HUES48 (cell line): ENCODE measurements at regions not wholly inside any gene's neighbourhood (a gene's known extent, or its start where the extent isn't known, plus 50 kb on each side); places are given as distances from the start of the nearest gene placed in this dataset.

Experiments used
- H3K27ac ChIP-seq: one replicate; pipeline ENCODE4 v1.7.0; 2013; ENCODE audit warnings: low read depth, low read length, inconsistent platforms
- H3K27me3 ChIP-seq: 2 replicates; pipeline ENCODE4 v1.6.1; 2013; ENCODE audit warnings: mild to moderate bottlenecking, low read length; ENCODE audit not compliant: control insufficient read depth, insufficient read depth
- H3K36me3 ChIP-seq: 2 replicates; pipeline ENCODE4 v1.6.1; 2013; ENCODE audit warnings: low read length; ENCODE audit not compliant: control insufficient read depth, insufficient read depth
- H3K4me1 ChIP-seq: 2 replicates; pipeline ENCODE4 v1.6.1; 2013; ENCODE audit warnings: mild to moderate bottlenecking, low read length; ENCODE audit not compliant: control insufficient read depth, insufficient read depth
- H3K4me3 ChIP-seq: 2 replicates; pipeline ENCODE4 v1.5.1; 2013; ENCODE audit warnings: mild to moderate bottlenecking, low read depth, low read length
- H3K9ac ChIP-seq: 2 replicates; pipeline ENCODE4 v1.6.1; 2013; ENCODE audit warnings: mild to moderate bottlenecking, low read depth, low read length, moderate library complexity
- H3K9me3 ChIP-seq: 2 replicates; pipeline ENCODE4 v1.6.1; 2013; ENCODE audit warnings: low read length; ENCODE audit not compliant: control insufficient read depth, insufficient read depth

DNA sequence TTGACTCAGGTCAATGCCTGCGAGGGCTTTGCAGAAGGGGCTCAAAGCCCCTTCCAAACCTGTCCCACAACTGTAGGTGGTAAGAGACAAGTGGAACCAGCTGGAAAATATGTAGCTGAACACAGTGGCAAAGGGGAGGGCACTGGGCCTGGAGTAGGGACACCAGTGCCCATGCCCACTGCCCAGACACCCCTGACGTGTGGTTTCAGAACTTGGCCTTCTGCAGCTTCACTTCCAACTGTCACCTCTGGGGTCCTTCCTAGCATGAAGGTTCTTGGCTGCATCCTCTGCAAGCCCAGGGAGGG, 233.1 kb upstream of the IRX1 start:
- Histone ChIP-seq H3K27me3 (no peaks in the 10 kb centered on the region), H3K36me3 (no peaks in the 10 kb centered on the region), H3K9me3 (no peaks in the 10 kb centered on the region), H3K4me3 (no peak overlapping the region), H3K4me1 (no peaks in the 10 kb centered on the region), H3K27ac (no peak overlapping the region), H3K9ac (no peak overlapping the region)

DNA sequence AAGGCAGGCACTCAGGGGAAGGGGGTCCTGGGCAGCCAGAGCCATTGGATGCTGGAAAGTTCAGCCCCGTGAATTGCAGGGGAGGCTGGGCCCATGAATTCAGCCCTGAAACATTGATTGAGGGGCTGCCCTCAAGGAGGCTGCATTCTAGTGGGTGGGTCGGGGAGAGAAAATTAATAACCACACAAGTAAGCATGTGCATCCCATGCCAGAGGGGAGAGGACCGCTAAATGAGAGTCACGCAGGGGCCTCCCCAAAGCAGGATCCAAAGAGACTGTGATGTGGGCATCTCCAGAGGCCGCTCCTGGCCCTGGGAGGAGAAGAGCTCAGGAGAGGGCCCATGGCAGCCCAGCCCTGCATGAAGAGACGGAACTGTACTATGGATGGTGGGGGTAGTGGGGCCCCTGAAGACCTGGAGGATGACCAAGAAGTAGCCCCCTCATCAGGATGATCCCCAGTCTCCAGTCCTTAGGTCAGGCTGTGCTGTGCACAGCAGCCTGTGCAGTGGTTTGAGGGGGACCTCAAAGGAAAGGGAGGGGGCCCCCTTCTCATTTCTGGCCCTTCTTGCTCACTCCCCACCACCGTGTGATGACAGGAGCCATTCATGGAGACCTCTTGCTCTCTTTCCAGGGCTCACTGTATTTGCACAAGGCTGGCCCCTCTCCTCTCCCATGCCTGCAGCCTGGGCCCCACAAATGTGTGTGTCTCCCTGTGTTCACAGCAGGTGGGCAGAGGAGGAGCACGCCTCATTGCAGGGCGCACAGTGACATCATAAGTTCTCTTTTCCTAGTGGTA, 233.6 kb upstream of the IRX1 start:
- H3K9ac ChIP-seq: no peak overlapping the region
- H3K36me3 ChIP-seq: no peaks in the 10 kb centered on the region
- H3K27ac ChIP-seq: no peak overlapping the region
- H3K4me3 ChIP-seq: no peak overlapping the region
- no peaks in the 10 kb centered on the region for H3K27me3 ChIP-seq
- no peaks in the 10 kb centered on the region for H3K9me3 ChIP-seq
- no peaks in the 10 kb centered on the region for H3K4me1 ChIP-seq

DNA sequence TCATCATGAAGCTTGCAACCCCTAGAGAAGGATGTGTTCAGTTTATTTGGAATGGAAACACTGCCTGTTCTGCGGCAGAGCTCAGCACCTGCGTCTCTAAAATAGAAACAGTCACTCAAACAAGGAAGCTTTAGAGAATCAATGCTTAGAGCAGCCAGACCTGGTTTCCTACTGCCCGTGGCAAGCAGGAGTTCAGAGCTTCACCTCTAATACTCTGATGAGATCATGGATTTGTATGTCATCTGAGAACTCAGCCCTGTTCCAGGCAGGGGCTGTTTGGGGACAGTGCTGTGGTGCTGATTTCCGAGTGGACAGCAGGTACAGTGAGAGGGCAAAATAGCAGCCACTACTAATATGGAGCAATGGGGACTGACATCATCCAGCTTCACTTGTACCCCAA, 236.0 kb upstream of the IRX1 start:
- Histone ChIP-seq H3K4me1 (no peaks in the 10 kb centered on the region), H3K9me3 (no peaks in the 10 kb centered on the region), H3K4me3 (no peak overlapping the region), H3K27me3 (no peaks in the 10 kb centered on the region), H3K27ac (no peak overlapping the region), H3K9ac (no peak overlapping the region), H3K36me3 (no peaks in the 10 kb centered on the region)

DNA sequence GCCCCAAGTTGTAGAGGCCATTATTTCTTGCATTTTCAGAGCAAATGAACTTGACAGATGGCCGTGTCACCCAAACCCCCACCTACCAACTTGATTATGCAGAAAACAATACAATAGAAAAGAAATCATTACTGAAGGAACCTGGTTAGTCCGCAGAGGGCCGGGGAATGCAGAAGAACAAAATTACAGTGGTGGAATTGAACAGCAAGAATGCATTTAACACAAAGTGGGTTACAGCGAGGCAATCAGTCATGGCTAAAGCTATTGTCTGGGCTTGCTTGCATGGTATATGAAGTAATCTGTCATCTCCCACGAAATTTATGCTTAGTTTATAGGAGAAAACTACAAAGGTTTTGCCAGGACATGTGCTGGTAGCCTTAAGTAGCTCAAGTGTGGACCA, 238.3 kb upstream of the IRX1 start:
- H3K9ac ChIP-seq: no peak overlapping the region
- H3K9me3 ChIP-seq: no peaks in the 10 kb centered on the region
- H3K36me3 ChIP-seq: no peaks in the 10 kb centered on the region
- H3K4me1 ChIP-seq: no peaks in the 10 kb centered on the region
- H3K27me3 ChIP-seq: no peaks in the 10 kb centered on the region
- H3K4me3 ChIP-seq: no peak overlapping the region
- H3K27ac ChIP-seq: no peak overlapping the region

DNA sequence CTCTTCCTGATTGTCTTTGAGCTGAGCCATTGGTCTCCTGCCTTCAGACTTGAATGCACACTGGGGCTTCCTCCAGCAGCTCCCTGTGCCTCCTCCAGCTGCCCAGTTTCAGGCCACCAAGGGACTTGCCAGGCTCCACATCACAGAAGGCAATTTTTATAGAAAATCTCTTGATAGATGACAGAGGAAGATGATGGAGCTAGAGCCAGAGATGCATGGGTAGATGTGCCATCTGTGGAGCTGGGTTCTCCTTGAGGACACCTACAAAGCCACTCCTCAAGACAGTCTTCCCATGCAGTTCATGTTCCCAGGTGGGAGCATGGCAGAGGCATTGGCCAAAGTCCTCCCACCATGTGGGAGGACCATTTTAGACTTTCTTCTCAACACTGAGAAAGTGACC, 239.6 kb upstream of the IRX1 start:
- H3K4me1 ChIP-seq: no peaks in the 10 kb centered on the region
- no peaks in the 10 kb centered on the region for H3K36me3 ChIP-seq
- no peak overlapping the region for H3K9ac ChIP-seq
- H3K9me3 ChIP-seq: no peaks in the 10 kb centered on the region
- no peaks in the 10 kb centered on the region for H3K27me3 ChIP-seq
- H3K27ac ChIP-seq: no peak overlapping the region
- no peak overlapping the region for H3K4me3 ChIP-seq

DNA sequence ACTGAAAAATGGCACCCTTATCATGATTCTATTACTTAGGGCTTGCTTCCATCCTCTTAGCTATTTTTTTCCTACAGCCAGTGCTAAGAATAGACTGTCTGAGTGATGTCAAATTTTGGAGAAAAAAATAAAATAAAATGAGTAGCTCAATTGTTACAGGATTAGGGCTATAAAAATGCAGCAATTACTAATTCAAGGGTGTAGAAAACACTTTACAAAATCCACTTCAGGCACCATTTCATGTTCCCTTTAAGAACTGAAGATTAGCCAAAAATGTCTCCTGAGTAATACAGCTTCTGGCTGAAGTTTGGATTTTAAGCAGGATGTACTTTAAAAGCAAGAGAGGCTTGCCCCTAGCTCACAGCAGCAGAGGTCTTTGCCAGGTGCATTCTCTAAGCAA, 240.5 kb upstream of the IRX1 start:
- Histone ChIP-seq H3K27ac (no peak overlapping the region), H3K9me3 (no peaks in the 10 kb centered on the region), H3K9ac (no peak overlapping the region), H3K4me1 (no peaks in the 10 kb centered on the region), H3K27me3 (no peaks in the 10 kb centered on the region), H3K36me3 (no peaks in the 10 kb centered on the region), H3K4me3 (no peak overlapping the region)

DNA sequence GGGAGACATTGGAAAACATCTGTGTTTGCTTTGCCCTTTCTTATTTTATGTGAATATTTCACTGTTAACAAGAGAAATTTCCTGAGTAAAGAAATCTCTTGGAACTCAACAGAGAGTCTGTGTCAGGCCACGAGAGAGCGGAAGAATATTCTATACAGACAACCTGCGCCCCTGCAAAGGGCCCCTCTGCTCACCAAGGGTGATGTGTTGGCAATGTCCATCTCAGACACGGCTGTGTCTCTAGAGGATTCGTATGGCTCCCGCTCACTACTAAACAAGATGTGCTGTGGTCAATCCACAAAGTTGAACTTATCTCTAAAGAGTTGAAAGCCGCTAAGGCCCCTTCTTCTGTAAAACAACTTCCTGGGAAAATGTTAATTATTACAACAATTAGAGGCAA, 241.0 kb upstream of the IRX1 start:
- H3K4me1 ChIP-seq: no peaks in the 10 kb centered on the region
- no peak overlapping the region for H3K27ac ChIP-seq
- no peaks in the 10 kb centered on the region for H3K9me3 ChIP-seq
- H3K4me3 ChIP-seq: no peak overlapping the region
- no peaks in the 10 kb centered on the region for H3K27me3 ChIP-seq
- no peaks in the 10 kb centered on the region for H3K36me3 ChIP-seq
- no peak overlapping the region for H3K9ac ChIP-seq

DNA sequence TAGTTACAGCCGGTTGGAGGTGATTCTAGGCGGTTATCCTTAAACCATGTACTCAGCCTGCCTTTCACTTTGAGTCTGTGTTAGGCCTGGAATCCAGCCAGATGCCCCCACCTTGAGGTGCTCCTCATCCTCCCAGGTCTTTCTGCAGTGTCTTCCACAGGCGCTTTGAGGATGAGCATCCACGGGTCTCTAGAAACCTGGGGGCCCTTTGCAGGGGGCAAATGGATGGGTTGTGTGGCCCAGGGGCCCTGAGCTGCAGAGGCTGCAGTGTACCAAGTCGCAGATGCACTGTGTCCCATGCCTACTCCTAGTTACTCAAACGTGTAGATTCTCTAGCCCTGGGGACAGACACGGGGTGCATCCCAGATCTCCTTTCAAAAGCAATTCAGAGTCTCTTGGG, 242.1 kb upstream of the IRX1 start:
- no peak overlapping the region for H3K9ac ChIP-seq
- H3K4me3 ChIP-seq: no peak overlapping the region
- H3K27ac ChIP-seq: no peak overlapping the region
- H3K27me3 ChIP-seq: no peaks in the 10 kb centered on the region
- no peaks in the 10 kb centered on the region for H3K36me3 ChIP-seq
- no peaks in the 10 kb centered on the region for H3K4me1 ChIP-seq
- H3K9me3 ChIP-seq: no peaks in the 10 kb centered on the region

DNA sequence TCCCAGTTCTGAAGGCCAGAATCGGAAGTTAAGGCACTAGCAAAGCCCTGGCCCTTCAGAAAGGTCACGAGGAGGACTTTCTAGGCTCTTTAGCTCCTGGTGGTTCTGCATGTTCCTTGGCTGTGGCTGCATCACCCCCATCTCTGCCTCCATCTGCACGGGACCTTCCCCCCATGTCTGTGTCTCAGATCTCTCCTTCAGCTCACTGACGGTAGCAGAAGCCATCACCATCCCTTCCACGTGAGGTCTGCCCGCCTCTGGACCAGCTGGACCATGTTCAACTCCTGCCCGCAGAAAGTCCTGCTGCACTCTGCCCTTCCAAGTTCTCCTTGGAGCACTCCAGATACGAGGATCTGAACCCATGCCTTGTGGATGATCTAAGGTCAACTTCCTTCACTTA, 242.9 kb upstream of the IRX1 start:
- no peaks in the 10 kb centered on the region for H3K36me3 ChIP-seq
- H3K4me1 ChIP-seq: no peaks in the 10 kb centered on the region
- no peak overlapping the region for H3K9ac ChIP-seq
- no peak overlapping the region for H3K4me3 ChIP-seq
- no peaks in the 10 kb centered on the region for H3K9me3 ChIP-seq
- H3K27ac ChIP-seq: no peak overlapping the region
- H3K27me3 ChIP-seq: no peaks in the 10 kb centered on the region

DNA sequence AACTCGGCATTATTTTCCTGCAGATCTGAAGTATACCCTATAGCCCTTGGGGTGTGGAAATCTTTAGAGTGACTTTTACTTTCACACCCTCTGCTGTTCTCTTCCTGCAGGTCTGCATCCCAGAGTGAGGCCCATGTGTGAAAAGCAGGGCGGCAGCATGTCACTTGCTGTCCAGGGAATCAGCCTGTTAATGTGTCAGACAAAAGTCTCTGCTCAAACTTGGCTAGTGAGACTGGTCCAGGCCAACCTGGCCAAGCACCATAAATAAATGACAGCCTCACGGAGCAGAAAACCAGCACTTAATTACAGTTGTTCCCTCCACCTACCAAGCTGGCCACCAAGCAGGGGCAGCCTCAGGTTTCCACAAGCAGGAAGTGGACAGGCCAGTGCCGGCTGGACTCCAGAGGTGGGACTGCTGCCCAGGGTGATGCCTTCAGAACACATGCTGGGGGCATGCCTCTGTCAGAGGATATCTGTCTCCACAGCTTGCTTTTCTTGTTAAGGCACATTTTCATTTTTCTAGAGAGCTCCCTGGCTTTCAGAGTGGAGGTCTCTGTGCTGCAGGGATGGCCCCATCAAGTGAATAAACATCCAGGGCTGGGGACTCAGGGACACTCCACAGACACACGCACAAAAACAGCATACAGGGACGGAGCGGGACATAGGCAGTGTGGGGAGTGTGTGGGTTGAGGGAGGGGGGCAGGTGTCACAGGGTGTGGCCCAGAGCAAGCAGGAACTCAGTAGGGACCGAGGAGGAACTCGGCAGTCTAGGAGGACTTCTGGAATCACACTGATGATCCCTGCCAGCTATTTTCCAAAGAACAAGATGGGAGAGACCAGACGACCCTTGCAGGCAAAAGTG, 243.8 kb upstream of the IRX1 start:
- Histone ChIP-seq H3K9me3 (no peaks in the 10 kb centered on the region), H3K36me3 (no peaks in the 10 kb centered on the region), H3K27ac (no peak overlapping the region), H3K4me3 (no peak overlapping the region), H3K27me3 (no peaks in the 10 kb centered on the region), H3K9ac (no peak overlapping the region), H3K4me1 (no peaks in the 10 kb centered on the region)

DNA sequence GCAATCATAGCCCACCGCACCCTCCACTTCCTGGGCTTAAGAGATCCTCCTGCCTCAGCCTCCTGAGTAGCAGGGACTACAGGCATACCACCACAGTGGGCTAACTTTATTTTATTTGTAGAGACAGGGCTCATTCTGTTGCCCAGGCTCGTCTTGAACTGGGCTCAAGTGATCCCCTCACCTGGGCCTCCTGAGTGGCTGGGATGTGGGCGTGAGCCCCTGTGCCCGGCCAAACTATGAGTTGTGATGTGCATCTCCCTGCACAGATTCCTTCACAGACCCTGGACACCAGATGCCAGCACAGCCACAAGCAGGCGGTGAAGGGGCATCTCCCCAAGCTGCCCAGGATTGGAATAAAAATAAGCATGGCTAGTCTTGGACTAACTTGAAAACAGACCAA, 244.9 kb upstream of the IRX1 start:
- no peak overlapping the region for H3K27ac ChIP-seq
- H3K9ac ChIP-seq: no peak overlapping the region
- H3K4me1 ChIP-seq: no peaks in the 10 kb centered on the region
- H3K9me3 ChIP-seq: no peaks in the 10 kb centered on the region
- H3K27me3 ChIP-seq: no peaks in the 10 kb centered on the region
- H3K36me3 ChIP-seq: no peaks in the 10 kb centered on the region
- H3K4me3 ChIP-seq: no peak overlapping the region
